GM21528 (cell line): ENCODE measurements at regions not wholly inside any gene's neighbourhood (a gene's known extent, or its start where the extent isn't known, plus 50 kb on each side); places are given as distances from the start of the nearest gene placed in this dataset.

Experiments used
- ATAC-seq: cut with Tn5 transposase; IDR thresholded peaks from one replicate; pipeline ENCODE4 v1.9.1; 2021; ENCODE audit warnings: mild to moderate bottlenecking, moderate library complexity; ENCODE audit not compliant: unreplicated experiment, low FRiP score

GRCh38 chr10:129398711-129399141, 68.3 kb upstream of the MGMT start:
- ATAC-seq: no peak

GRCh38 chr10:129400426-129400825, 66.6 kb upstream of the MGMT start:
- ATAC-seq: no peak

DNA sequence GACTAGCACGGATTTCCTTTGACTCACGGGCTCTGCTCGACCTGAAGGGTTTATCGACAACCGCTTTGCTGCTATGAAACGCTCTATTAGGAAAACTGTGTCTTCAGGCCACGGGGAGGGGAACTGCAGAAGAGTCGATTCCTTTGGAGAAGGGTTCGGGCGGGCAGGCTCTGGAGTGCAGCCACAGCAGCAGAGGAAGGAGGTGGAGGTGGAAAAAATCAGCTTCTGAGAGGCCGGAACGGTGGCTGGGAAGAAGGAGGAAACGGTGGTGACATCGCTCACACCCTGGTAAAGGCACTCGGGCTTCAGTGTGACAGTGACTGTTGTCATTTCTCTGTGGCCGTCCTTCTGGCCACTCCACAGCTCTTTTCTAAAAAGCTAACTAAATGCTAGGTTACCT, 64.6 kb upstream of the MGMT start:
- no peak for ATAC-seq

DNA sequence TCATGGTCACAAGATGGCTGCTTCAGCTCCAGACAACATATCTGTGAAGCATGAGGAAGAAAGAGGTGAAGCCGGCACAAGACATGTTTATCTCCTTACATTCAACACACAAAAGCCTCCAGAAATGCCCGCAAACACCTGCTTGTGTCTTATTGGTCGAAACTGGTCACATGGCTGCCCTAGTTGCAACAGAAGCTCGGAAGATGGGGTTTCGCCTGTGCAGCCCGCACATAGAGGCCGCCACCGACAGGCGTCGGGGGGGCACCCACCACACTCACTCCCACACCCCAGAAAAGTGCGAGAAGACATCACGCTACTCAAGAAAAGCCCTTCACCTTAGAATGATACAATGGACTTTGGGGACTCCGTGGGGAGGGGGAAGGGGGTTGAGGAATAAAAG, 63.0 kb upstream of the MGMT start:
- no peak for ATAC-seq

DNA sequence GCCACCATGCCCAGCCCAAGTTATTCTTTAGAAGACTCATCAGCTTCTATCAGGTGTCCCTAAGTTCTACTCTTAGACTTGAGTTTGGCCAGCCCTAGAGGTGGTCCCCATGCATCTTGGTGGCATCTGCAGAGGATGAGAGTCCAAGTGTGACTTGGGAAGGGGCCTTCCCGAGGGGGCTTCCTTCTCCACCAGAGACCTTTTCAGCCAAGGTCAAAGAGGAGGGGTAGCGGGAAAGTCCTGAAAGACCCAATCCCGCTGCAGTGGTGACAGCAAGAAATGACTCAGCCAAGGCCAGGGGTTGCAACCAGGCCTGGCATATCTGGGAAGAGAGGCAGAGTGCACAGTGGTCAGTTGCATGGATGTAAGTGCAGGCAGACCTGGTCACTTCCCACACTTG, 61.7 kb upstream of the MGMT start:
- ATAC-seq: no peak

DNA sequence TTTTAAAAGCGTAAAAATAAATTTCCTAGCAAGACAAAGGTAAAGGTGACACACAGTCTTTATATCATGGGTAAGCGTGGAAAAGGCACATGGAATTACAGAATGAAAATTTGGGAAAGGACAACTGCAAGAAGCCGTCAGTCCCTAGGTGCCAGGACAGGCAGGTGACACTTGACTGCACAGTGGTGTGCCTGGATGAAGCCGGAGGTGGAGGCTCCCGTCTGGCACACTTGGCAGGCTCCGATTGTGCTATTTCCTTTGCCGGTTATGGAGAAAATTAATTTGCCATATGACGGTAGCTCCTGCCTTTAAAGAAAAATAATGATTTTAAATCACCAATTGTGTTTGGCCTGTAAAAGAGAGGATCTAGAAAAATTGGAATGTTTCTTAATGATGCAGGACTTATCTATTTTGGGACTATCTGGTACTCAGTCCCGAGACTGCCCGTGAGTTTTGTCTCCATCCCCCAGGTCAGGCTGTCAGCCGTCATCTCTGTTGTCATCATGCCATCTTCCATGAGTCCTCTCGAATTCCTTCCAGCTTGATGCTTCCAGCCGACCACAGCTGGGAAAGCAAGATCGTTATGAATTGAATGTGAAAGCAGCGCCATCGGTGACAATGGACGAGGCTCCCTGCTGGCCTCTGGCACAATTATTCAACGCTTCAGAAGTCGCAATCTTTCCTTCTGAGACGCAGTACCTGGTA, 56.2 kb upstream of the MGMT start:
- ATAC-seq: no peak

- no peak for ATAC-seq
Observed at GRCh38 chr10:129411393-129411705, 55.7 kb upstream of the MGMT start.

GRCh38 chr10:129411772-129412171, 55.3 kb upstream of the MGMT start:
- no peak for ATAC-seq

- ATAC-seq: no peak
Observed at GRCh38 chr10:129413024-129413423, 54.0 kb upstream of the MGMT start.

GRCh38 chr10:129415215-129416140, 51.6 kb upstream of the MGMT start:
- ATAC-seq: no peak

GRCh38 chr10:129416155-129416554, 50.9 kb upstream of the MGMT start:
- ATAC-seq: no peak

GRCh38 chr10:129416956-129417765, 49.9 kb upstream of the MGMT start:
- ATAC-seq: no peak
